Body of pancreas (tissue), 4 donors: ENCODE measurements at regions not wholly inside any gene's neighbourhood (a gene's known extent, or its start where the extent isn't known, plus 50 kb on each side); places are given as distances from the start of the nearest gene placed in this dataset.

Source experiments
- CTCF ChIP-seq, 7 experiments: fragments of 450-650 bp in 4 of 7; fragments of 200-600 bp in 3 of 7; sonication (generic) in 3 of 7; IDR thresholded peaks; one replicate each; pipeline ENCODE4 v1.5.1; 2016 to 2019; ENCODE audit warnings: antibody characterized with exemption in 7 of 7
- POLR2A ChIP-seq, 3 donors: fragments of 450-650 bp; IDR thresholded peaks; one replicate each; pipeline ENCODE4 v1.6.1; 2016; ENCODE audit warnings: antibody characterized with exemption in 3 of 3, mild to moderate bottlenecking in 2 of 3

GRCh38 chr4:117692538-117692937 lies 341.7 kb upstream of the NDST3 start:
- TF ChIP-seq POLR2A (IDR thresholded peaks at IDR 0.05) (no peak), CTCF (IDR thresholded peaks at IDR 0.05) (no peak)
